ENCODE measurements at regions not wholly inside any gene's neighbourhood (a gene's known extent, or its start where the extent isn't known, plus 50 kb on each side); places are given as distances from the start of the nearest gene placed in this dataset.

DNA sequence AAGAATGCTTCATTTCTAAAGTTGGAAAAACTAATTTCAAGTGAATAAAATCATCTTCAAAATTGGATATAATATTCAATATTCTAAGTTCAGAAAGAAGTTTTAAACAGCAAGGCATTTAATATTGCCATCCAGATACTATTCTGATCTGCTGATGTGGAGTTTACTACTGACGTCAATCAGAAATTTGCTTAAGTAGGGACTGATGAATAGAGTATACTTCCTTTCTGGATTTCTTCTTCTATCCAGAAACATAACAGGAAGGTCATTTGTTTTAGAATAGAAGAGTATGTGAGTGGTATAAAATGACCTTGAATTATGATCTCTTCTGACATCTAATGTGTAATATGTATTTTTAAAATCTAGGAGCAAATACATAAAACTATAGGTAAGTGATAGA is 308.1 kb upstream of the ADGRL2 start:
- TF ChIP-seq POLR2AphosphoS5 (IDR thresholded peaks at IDR 0.05; ENCODE audit: borderline replicate concordance, low read depth, low read length) (no peak), EZH2 (IDR thresholded peaks at IDR 0.05) (no peak), FOXP2 (optimal IDR thresholded peaks at IDR 0.05; ENCODE audit: control extremely low read depth, extremely low read length, insufficient read depth) (no peak)

All from SK-N-MC (cell line).